Endothelial cell of umbilical vein (primary cell): ENCODE measurements at regions not wholly inside any gene's neighbourhood (a gene's known extent, or its start where the extent isn't known, plus 50 kb on each side); places are given as distances from the start of the nearest gene placed in this dataset.

Experiments
- BruUV-seq: library from RNA; stranded (reverse); fragments of 400-500 nt; replicated peaks from 2 replicates; lab custom pipeline; 2021; lab: Mats Ljungman, UMichigan
- CTCF ChIA-PET: fragments of 300-600, 350-600 bp; sonication (Branson Sonifier 250); formaldehyde crosslinking; loops from one replicate; lab custom pipeline; 2021; ENCODE audit warnings: antibody characterized with exemption, inconsistent platforms; lab: Charles Lee
- POLR2A ChIA-PET: fragments of 300-600, 350-600 bp; sonication (Branson Sonifier 250); formaldehyde crosslinking; loops from one replicate; lab custom pipeline; 2021; ENCODE audit warnings: antibody characterized with exemption, inconsistent platforms; lab: Charles Lee
- DNase-seq: peaks from one replicate; pipeline ENCODE4 v3.0.0-alpha.2; 2011; ENCODE audit warnings: low read depth, low spot score
- FAIRE-seq: peaks from 2 replicates; lab custom pipeline; 2011; peaks lifted over from hg19 to GRCh38; lab: Jason Lieb, UNC
- H2AFZ ChIP-seq: 2 replicates; pipeline ENCODE4 v1.6.0; 2012; ENCODE audit warnings: low read depth, low read length, control low read depth, inconsistent platforms
- H3K27ac ChIP-seq: 2 replicates; pipeline ENCODE4 v1.5.1; 2011; ENCODE audit warnings: low read depth, mild to moderate bottlenecking, control low read depth, low read length, moderate library complexity; ENCODE audit not compliant: insufficient read depth
- H3K27me3 ChIP-seq, 2 experiments: 2 replicates each; pipeline versions ENCODE4 v1.6.0 to v1.6.1; 2011; ENCODE audit warnings: low read length in 2 of 2, mixed read lengths in 1 of 2; ENCODE audit not compliant: control insufficient read depth in 2 of 2, insufficient read depth in 2 of 2
- H3K36me3 ChIP-seq, 2 experiments: 2 replicates in 1 of 2; 3 replicates in 1 of 2; pipeline ENCODE4 v1.5.1; 2011; ENCODE audit warnings: low read length in 2 of 2, mild to moderate bottlenecking in 1 of 2, moderate library complexity in 1 of 2; ENCODE audit not compliant: control insufficient read depth in 2 of 2, insufficient read depth in 2 of 2; ENCODE audit errors: extremely low read depth in 1 of 2
- H3K4me1 ChIP-seq: 3 replicates; pipeline ENCODE4 v1.5.1; 2011; ENCODE audit warnings: mild to moderate bottlenecking, low read length; ENCODE audit not compliant: control insufficient read depth, insufficient read depth; ENCODE audit errors: extremely low read depth
- H3K4me2 ChIP-seq: 2 replicates; pipeline ENCODE4 v1.6.1; 2011; ENCODE audit warnings: low read length, control low read depth, mixed read lengths; ENCODE audit not compliant: insufficient read depth
- H3K4me3 ChIP-seq, 3 experiments: fragments of 200-600 bp in 1 of 3; sonication (generic), shearing (Covaris generic) in 1 of 3; replicated peaks in 1 of 3; 2 replicates each; pipeline ENCODE4 v1.5.1; 2011 to 2016; ENCODE audit warnings: control low read depth in 3 of 3, low read length in 3 of 3, mild to moderate bottlenecking in 2 of 3, inconsistent platforms in 1 of 3, low read depth in 1 of 3, moderate library complexity in 1 of 3; ENCODE audit not compliant: insufficient read depth in 1 of 3
- H3K79me2 ChIP-seq: 2 replicates; pipeline ENCODE4 v1.6.0; 2012; ENCODE audit warnings: low read length, inconsistent platforms; ENCODE audit not compliant: control insufficient read depth, insufficient read depth
- H3K9ac ChIP-seq: replicated peaks from 2 replicates; pipeline ENCODE3; 2011; ENCODE audit warnings: low read length, control low read depth; ENCODE audit not compliant: insufficient read depth; ENCODE audit errors: extremely low read depth
- H3K9me1 ChIP-seq: replicated peaks from 3 replicates; pipeline ENCODE4 v1.6.0; 2011; ENCODE audit warnings: mild to moderate bottlenecking, low read length; ENCODE audit not compliant: control insufficient read depth, insufficient read depth; ENCODE audit errors: extremely low read depth
- H3K9me3 ChIP-seq: replicated peaks from 2 replicates; pipeline ENCODE4 v1.5.1; 2012; ENCODE audit warnings: low read length, inconsistent platforms; ENCODE audit not compliant: control insufficient read depth, insufficient read depth
- H4K20me1 ChIP-seq: replicated peaks from 2 replicates; pipeline ENCODE3; 2011; ENCODE audit warnings: mild to moderate bottlenecking, low read length; ENCODE audit not compliant: control insufficient read depth, insufficient read depth; ENCODE audit errors: extremely low read depth
- EZH2 ChIP-seq: IDR thresholded peaks from 2 replicates; pipeline ENCODE4 v1.6.1; 2012; ENCODE audit warnings: borderline replicate concordance, low read depth, mild to moderate bottlenecking, moderate library complexity, low read length, inconsistent platforms; ENCODE audit not compliant: severe bottlenecking
- FOS ChIP-seq: IDR thresholded peaks from 2 replicates; pipeline ENCODE4 v1.6.1; 2011; ENCODE audit warnings: mild to moderate bottlenecking, low read length, moderate library complexity, borderline replicate concordance; ENCODE audit not compliant: insufficient read depth
- GATA2 ChIP-seq: IDR thresholded peaks from 2 replicates; pipeline ENCODE4 v1.7.0; 2011; ENCODE audit warnings: low read depth, mild to moderate bottlenecking, moderate library complexity, mixed read lengths, low read length; ENCODE audit not compliant: insufficient read length, insufficient read depth
- JUN ChIP-seq: IDR thresholded peaks from 2 replicates; pipeline ENCODE4 v1.6.1; 2011; ENCODE audit warnings: borderline replicate concordance, low read depth; ENCODE audit not compliant: insufficient read length, insufficient read depth
- MYC ChIP-seq: IDR thresholded peaks from one replicate; pipeline ENCODE4 v1.6.1; 2011; ENCODE audit warnings: mild to moderate bottlenecking, low read depth, low read length
- POLR2AphosphoS5 ChIP-seq: IDR thresholded peaks from 2 replicates; pipeline ENCODE4 v1.6.1; 2012; ENCODE audit warnings: low read depth, mild to moderate bottlenecking, control low read depth, low read length, moderate library complexity; ENCODE audit not compliant: insufficient read depth
- dilution Hi-C: fragments of 300-500 bp; cut with MboI; formaldehyde crosslinking; loops from one replicate; pipeline ENCODE4 v1.15.0; 2019; ENCODE audit warnings: low sequenced_read_pairs; ENCODE audit not compliant: extremely low pct_ligation_motif_present
- intact Hi-C: fragments of 100-400 bp; cut with micrococcal nuclease; formaldehyde crosslinking; loops from one replicate; pipeline ENCODE4 v1.10.0; 2022
- TF ChIP-seq, protein P1 (sequence below), 2 donors: IDR thresholded peaks; 1 replicate in 1 of 2; 2 replicates in 1 of 2; pipeline ENCODE4 v1.5.1; 2011; ENCODE audit warnings: low read length in 2 of 2, mild to moderate bottlenecking in 2 of 2, moderate library complexity in 2 of 2, control low read depth in 1 of 2, inconsistent platforms in 1 of 2, low read depth in 1 of 2; ENCODE audit not compliant: insufficient read depth in 1 of 2; ENCODE audit errors: extremely low read depth in 1 of 2
- TF ChIP-seq, protein P2 (sequence below): IDR thresholded peaks from 2 replicates; pipeline ENCODE4 v1.6.1; 2011; ENCODE audit not compliant: insufficient read depth, insufficient read length

DNA sequence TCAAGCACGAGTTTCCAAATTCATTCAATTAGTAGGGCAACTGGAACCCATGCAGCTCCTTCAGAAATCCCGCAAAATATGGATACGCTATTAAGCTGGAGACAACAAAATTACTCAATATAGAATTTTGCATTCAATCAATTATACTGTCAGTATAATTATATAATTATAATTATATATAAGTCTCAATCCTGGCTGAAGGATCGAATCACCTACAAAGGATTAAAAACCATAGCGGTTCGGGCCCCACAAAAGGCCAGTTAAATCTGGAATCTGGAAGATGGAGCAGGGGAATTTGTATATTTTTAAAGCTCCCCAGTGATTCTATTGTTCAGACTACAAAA lies 55.7 kb downstream of the FHIP2A start:
- no peak overlapping the region for H3K4me2 ChIP-seq
- CTCF ChIA-PET: interaction anchor here (0.8 to 5.3 kb wide), 12 partner anchors 14 to 1411 kb away, joined by 3 to 99 read pairs (median 6); partner anchors contain the start of gene TRUB1
- no peaks in the 10 kb centered on the region for H3K79me2 ChIP-seq
- intact Hi-C loops (loop anchor here (1.0 to 2.0 kb wide), 3 partner anchors 61 to 252 kb away; partner anchors contain the start of genes ATRNL1 and TRUB1), dilution Hi-C loops (no loop called here)
- no peaks in the 10 kb centered on the region for H3K9me1 ChIP-seq
- H3K9me3 ChIP-seq: no peaks in the 10 kb centered on the region
- H3K27ac ChIP-seq: no peak overlapping the region
- no peak overlapping the region for H3K9ac ChIP-seq
- DNase-seq: no peak
- no peak overlapping the region for H3K4me3 ChIP-seq
- no TSS peak for BruUV-seq
- H3K4me1 ChIP-seq: no peaks in the 10 kb centered on the region
- TF ChIP-seq EZH2 (no peak), MYC (no peak), JUN (no peak), GATA2 (no peak)
- no peaks in the 10 kb centered on the region for H4K20me1 ChIP-seq
- no peaks in the 10 kb centered on the region for H3K27me3 ChIP-seq
- FAIRE-seq: no peak
- no peaks in the 10 kb centered on the region for H3K36me3 ChIP-seq
- H2AFZ ChIP-seq: no peak overlapping the region
- POLR2A ChIA-PET: no interaction called here

DNA sequence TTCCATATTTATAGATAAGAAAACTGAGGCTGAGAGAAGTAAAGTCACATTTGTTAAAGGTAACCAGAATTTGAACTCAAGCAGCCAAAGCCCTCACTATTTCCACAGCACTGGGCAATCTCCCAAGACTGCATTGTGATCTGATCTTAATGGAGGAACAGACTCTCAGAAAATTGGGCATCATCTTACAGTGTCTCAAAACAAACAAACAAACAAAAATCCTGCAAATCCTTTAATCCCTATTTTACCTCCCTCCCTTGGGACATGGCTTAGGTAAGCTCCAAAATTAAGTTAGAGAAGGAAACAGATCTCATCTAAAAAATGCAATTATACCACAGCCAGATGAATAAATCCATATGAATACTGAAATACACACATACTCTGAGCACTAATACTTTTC lies 57.5 kb downstream of the FHIP2A start:
- Histone ChIP-seq H3K4me3 (no peak overlapping the region), H3K27me3 (no peaks in the 10 kb centered on the region), H3K4me2 (no peak overlapping the region), H3K9me3 (no peaks in the 10 kb centered on the region), H3K36me3 (no peaks in the 10 kb centered on the region), H3K9ac (no peak overlapping the region), H4K20me1 (no peaks in the 10 kb centered on the region), H3K4me1 (no peaks in the 10 kb centered on the region), H2AFZ (no peak overlapping the region), H3K79me2 (no peaks in the 10 kb centered on the region), H3K27ac (no peak overlapping the region), H3K9me1 (no peaks in the 10 kb centered on the region)
- ChIA-PET CTCF (interaction anchor here (0.8 to 5.3 kb wide), 22 partner anchors 10 to 576 kb away, joined by 3 to 99 read pairs (median 4); partner anchors contain the start of genes FHIP2A and TRUB1), POLR2A (no interaction called here)
- DNase-seq (no peak), FAIRE-seq (no peak)
- intact Hi-C loops: no loop called here
- dilution Hi-C loops: no loop called here
- BruUV-seq: no TSS peak
- TF ChIP-seq JUN: no peak
- no peak for TF ChIP-seq MYC
- no peak for TF ChIP-seq EZH2
- TF ChIP-seq, protein P1, sequence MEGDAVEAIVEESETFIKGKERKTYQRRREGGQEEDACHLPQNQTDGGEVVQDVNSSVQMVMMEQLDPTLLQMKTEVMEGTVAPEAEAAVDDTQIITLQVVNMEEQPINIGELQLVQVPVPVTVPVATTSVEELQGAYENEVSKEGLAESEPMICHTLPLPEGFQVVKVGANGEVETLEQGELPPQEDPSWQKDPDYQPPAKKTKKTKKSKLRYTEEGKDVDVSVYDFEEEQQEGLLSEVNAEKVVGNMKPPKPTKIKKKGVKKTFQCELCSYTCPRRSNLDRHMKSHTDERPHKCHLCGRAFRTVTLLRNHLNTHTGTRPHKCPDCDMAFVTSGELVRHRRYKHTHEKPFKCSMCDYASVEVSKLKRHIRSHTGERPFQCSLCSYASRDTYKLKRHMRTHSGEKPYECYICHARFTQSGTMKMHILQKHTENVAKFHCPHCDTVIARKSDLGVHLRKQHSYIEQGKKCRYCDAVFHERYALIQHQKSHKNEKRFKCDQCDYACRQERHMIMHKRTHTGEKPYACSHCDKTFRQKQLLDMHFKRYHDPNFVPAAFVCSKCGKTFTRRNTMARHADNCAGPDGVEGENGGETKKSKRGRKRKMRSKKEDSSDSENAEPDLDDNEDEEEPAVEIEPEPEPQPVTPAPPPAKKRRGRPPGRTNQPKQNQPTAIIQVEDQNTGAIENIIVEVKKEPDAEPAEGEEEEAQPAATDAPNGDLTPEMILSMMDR (IDR thresholded peaks at IDR 0.05; ENCODE audit: extremely low read depth in 1 of 2, insufficient read depth in 1 of 2, low read depth in 1 of 2, low read length in 2 of 2): no peak
- TF ChIP-seq GATA2: no peak
- no peak for TF ChIP-seq POLR2AphosphoS5
- TF ChIP-seq, protein P2, sequence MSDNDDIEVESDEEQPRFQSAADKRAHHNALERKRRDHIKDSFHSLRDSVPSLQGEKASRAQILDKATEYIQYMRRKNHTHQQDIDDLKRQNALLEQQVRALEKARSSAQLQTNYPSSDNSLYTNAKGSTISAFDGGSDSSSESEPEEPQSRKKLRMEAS: no peak
- no peak for TF ChIP-seq FOS
